ENCODE measurements at regions not wholly inside any gene's neighbourhood (a gene's known extent, or its start where the extent isn't known, plus 50 kb on each side); places are given as distances from the start of the nearest gene placed in this dataset.

GRCh38 chr5:62698756-62699155, 120.1 kb downstream of the LRRC70 start:
- WGBS: 100% methylated on average over 1 of the region's 1 CpG
- Histone ChIP-seq H3K27ac (no peak overlapping the region), H3K4me3 (no peak overlapping the region), H3K36me3 (no peaks in the 10 kb centered on the region), H3K27me3 (no peaks in the 10 kb centered on the region), H3K9me3 (no peaks in the 10 kb centered on the region), H3K4me1 (no peaks in the 10 kb centered on the region)
- TF ChIP-seq POLR2AphosphoS5 (IDR thresholded peaks at IDR 0.05): no peak
- no peak for TF ChIP-seq POLR2A (IDR thresholded peaks at IDR 0.05)
- TF ChIP-seq, protein P1, sequence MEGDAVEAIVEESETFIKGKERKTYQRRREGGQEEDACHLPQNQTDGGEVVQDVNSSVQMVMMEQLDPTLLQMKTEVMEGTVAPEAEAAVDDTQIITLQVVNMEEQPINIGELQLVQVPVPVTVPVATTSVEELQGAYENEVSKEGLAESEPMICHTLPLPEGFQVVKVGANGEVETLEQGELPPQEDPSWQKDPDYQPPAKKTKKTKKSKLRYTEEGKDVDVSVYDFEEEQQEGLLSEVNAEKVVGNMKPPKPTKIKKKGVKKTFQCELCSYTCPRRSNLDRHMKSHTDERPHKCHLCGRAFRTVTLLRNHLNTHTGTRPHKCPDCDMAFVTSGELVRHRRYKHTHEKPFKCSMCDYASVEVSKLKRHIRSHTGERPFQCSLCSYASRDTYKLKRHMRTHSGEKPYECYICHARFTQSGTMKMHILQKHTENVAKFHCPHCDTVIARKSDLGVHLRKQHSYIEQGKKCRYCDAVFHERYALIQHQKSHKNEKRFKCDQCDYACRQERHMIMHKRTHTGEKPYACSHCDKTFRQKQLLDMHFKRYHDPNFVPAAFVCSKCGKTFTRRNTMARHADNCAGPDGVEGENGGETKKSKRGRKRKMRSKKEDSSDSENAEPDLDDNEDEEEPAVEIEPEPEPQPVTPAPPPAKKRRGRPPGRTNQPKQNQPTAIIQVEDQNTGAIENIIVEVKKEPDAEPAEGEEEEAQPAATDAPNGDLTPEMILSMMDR (IDR thresholded peaks at IDR 0.05): no peak
- TF ChIP-seq EP300 (IDR thresholded peaks at IDR 0.05): no peak
- DNase-seq (ENCODE audit: low spot score in 2 of 2): no peak

DNA sequence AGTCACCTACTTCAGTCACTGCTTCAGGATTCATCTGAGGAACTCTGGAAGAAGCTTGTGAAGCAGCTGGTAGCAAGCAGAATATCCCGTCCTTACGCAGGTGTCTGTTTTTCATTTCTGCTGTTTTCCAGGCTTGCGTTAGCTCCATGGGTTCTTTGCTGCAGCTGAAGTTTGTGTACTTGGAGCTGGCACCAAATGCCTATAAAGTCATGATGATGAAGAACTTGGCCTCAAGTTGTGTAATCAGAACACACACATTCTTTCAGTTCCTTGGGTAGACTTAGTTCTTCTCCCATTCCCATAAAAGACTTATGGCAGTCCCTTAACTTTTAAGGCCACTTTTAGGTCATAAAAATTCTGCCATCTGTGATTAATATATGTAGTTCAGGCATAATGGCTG, 116.7 kb downstream of the LRRC70 start:
- H3K27me3 ChIP-seq: no peaks in the 10 kb centered on the region
- TF ChIP-seq POLR2AphosphoS5 (IDR thresholded peaks at IDR 0.05) (no peak), EP300 (IDR thresholded peaks at IDR 0.05) (no peak), POLR2A (IDR thresholded peaks at IDR 0.05) (no peak)
- TF ChIP-seq, protein P1 (IDR thresholded peaks at IDR 0.05): no peak
- no peaks in the 10 kb centered on the region for H3K4me1 ChIP-seq
- 71% methylated on average over 3 of the region's 3 CpGs for WGBS
- no peak overlapping the region for H3K27ac ChIP-seq
- H3K36me3 ChIP-seq: no peaks in the 10 kb centered on the region
- no peaks in the 10 kb centered on the region for H3K9me3 ChIP-seq
- no peak overlapping the region for H3K4me3 ChIP-seq
- DNase-seq (ENCODE audit: low spot score in 2 of 2): no peak

GRCh38 chr5:62692946-62693713, 114.5 kb downstream of the LRRC70 start:
- Histone ChIP-seq H3K27ac (no peak overlapping the region), H3K27me3 (no peaks in the 10 kb centered on the region), H3K4me1 (peaks cover 2% of the 10 kb centered on the region), H3K36me3 (no peaks in the 10 kb centered on the region), H3K9me3 (no peaks in the 10 kb centered on the region), H3K4me3 (no peak overlapping the region)
- no peak for DNase-seq (ENCODE audit: low spot score in 2 of 2)
- no peak for TF ChIP-seq POLR2AphosphoS5 (IDR thresholded peaks at IDR 0.05)
- TF ChIP-seq, protein P1 (IDR thresholded peaks at IDR 0.05): no peak
- TF ChIP-seq EP300 (IDR thresholded peaks at IDR 0.05): no peak
- TF ChIP-seq POLR2A (IDR thresholded peaks at IDR 0.05): no peak
- 88% methylated on average over 5 of the region's 5 CpGs for WGBS

- H3K9me3 ChIP-seq: no peaks in the 10 kb centered on the region
- H3K4me1 ChIP-seq: peaks cover 2% of the 10 kb centered on the region
- H3K4me3 ChIP-seq: no peak overlapping the region
- no peak overlapping the region for H3K27ac ChIP-seq
- TF ChIP-seq EP300 (IDR thresholded peaks at IDR 0.05) (no peak), POLR2AphosphoS5 (IDR thresholded peaks at IDR 0.05) (no peak), POLR2A (IDR thresholded peaks at IDR 0.05) (no peak)
- TF ChIP-seq, protein P1 (IDR thresholded peaks at IDR 0.05): no peak
- no peak for DNase-seq (ENCODE audit: low spot score in 2 of 2)
- H3K27me3 ChIP-seq: no peaks in the 10 kb centered on the region
- no peaks in the 10 kb centered on the region for H3K36me3 ChIP-seq
- whole genome bisulfite sequencing: 87% methylated on average over 3 of the region's 3 CpGs
Observed at GRCh38 chr5:62691946-62692345, 113.3 kb downstream of the LRRC70 start.

GRCh38 chr5:62690421-62690820, 111.8 kb downstream of the LRRC70 start:
- no peaks in the 10 kb centered on the region for H3K36me3 ChIP-seq
- H3K4me3 ChIP-seq: no peak overlapping the region
- TF ChIP-seq, protein P1 (IDR thresholded peaks at IDR 0.05): no peak
- no peaks in the 10 kb centered on the region for H3K9me3 ChIP-seq
- 78% methylated on average over 6 of the region's 6 CpGs for WGBS
- H3K27ac ChIP-seq: no peak overlapping the region
- no peak for DNase-seq (ENCODE audit: low spot score in 2 of 2)
- peaks cover 2% of the 10 kb centered on the region for H3K4me1 ChIP-seq
- H3K27me3 ChIP-seq: no peaks in the 10 kb centered on the region

Measured in suprapubic skin (tissue), 4 donors.